ENCODE measurements at regions not wholly inside any gene's neighbourhood (a gene's known extent, or its start where the extent isn't known, plus 50 kb on each side); places are given as distances from the start of the nearest gene placed in this dataset.

DNA sequence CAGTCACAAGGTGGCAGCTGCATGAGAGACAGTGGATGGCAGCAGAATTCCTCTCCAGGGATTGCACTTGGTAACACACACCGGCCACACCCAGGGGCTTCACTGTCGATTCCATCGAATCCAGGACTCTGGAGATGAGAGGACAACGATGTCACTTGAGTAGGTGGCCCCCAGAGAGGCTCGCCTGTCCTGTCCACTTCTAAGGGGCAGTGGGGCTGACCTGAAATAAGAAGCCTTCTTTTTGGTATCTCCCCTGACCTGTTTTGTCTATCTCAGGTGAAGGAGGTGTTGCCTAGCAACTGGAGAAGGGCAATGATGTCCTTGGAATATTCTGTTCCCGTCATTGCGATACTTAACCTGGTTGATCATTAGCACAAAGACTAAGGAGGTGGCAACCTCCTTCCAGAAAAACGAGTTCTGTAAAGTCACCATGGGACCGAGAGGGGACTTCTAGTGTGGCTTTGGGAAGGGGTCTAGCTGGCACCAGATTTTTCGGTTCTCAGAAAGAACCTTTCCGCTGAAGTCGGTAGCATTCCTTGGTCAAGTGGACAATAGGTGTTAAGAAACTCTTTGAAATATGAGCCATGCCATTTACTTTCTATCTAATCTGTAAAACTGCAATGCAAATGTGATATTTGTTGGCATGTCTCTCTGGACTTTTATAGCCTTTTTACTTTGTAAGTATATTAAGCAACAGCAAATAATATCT is 85.2 kb upstream of the TMPRSS2 start:
- DNase-seq (ENCODE audit: low read depth): no peak

DNA sequence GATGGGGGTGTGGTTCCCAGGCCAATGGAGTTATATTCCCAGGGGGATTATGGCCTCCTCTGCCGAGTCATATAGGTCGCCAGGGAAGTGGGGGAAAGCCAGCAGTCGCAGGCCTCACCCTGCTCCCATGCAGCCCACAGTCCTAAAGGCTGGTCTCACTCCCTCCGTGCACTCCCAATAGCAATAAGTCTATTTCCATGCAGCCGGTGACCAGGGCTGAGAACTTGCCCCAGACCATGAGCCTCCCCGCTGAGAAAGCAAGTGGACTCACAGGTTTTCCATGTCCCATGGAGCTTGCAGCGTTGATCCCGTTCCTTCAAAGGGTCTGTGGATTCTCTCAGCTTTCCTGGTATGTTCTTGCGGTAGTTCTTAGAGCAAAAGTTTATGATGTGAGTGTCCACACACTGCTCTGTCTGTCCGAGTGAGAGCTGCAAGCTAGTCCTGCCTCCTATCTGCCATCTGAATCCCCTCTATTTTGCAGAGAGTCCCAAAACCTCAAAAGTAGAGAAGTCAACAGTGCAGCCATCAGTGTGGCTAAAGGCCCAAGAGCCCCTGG is 81.7 kb upstream of the TMPRSS2 start:
- no peak for DNase-seq (ENCODE audit: low read depth)

DNA sequence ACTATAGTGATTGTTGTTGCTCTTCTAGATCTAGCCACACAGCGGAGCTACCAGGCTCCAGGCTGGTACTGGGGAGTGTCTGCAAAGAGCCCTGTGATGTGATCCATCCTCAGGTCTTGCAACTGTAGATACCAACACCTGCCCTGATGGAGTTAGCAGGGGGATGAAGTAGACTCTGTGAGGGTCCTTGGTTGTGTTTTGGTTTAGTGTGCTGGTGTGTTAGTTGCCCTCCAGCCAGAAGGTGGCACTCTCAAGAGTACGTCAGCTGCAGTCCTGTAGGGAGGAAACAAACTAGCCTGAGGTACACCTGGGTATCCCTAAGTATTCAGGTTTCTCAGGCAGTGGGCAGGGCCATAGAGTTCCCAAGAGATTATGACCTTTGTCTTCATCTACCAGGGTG is 81.2 kb upstream of the TMPRSS2 start:
- no peak for DNase-seq (ENCODE audit: low read depth)

DNA sequence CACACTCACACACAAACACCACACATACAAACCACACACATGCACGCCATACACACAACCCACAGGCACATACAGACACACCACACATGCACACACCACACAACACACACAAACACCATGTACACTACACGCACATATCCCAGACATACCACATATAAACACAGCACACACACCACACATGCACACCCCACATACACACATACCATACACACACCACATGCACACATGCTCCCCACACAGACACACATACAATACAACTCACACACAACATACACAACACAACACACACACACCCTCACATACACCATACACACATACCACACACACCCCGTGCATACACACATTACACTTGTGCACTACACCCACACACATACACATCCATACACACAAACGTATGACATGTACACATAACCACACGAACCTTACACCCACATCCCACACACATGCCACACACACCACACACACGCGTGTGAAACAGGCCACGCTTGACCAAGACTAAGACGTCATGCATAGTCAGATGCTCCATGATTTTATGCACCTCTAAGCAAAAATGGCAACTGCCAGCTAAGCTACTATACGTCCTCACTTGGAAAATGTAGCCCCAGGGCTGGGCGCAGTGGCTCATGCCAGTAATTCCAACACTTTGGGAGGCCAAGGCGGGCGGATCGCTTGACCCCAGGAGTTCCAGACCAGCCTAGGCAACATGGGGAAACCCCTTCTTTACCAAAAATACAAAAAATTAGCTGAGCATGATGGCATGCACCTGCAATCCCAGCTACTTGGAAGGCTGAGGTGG is 77.4 kb upstream of the TMPRSS2 start:
- DNase-seq (ENCODE audit: low read depth): no peak

DNA sequence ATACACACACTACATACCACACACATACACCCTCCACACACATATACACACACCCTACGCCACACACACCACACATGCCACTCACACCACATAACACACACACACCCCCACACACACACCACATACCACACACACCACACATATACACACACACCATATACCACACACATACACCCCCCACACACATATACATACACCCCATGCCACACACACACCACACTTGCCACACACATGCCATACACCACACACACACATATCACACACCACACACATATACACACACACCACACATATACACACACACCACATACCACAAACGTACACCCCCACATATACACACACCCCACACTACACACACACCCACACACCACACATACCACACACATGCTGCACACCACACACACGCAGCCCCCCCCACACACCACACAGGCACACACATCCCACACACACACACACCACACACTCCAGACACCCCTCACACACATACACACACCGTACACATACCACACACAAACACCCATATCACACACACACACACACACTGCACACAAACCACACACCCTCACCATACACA is 76.7 kb upstream of the TMPRSS2 start:
- no peak for DNase-seq (ENCODE audit: low read depth)

DNA sequence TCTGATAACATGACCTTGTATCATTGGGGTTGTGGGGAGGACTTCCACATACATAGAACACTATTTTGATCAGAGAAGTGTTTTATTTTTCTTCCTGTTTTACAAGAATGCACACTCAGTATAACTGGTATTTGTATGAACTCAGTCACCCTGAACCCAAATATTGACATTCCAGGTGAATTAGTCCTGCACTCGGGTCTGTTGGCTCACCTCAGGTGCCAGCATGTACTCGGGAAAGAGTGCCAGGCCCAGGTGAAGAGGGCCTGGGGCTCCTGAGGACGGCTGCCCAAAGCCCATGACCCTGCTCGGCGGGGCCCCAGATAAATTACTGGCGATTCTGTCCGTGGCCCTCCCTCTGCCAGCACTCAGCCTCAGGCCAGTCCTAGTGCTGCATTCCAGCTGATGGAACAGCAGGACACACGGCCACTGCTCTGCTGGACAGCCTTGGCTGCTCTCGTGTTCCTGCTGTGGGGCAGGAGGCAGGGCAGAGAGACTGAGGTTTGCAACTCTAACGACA is 75.4 kb upstream of the TMPRSS2 start:
- no peak for DNase-seq (ENCODE audit: low read depth)

DNA sequence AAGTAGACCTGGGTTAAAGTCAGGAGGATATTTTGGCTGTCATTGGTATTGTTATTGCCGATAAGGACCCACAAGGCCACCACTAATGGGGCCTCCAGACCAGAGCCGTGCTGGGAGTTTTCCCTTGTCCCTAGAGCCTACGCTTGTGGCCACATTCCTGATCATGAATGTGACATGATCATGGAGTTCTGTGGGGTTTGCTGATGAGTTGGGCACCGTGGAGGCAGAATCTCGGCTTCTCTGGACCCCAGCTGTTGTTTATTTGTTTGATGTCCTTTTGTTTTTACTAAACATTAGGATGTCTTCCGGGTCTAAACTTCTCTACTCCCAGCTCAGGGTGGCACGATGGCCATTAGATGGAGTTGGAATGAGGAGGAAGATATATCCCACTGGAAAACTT is 74.9 kb upstream of the TMPRSS2 start:
- no peak for DNase-seq (ENCODE audit: low read depth)

DNA sequence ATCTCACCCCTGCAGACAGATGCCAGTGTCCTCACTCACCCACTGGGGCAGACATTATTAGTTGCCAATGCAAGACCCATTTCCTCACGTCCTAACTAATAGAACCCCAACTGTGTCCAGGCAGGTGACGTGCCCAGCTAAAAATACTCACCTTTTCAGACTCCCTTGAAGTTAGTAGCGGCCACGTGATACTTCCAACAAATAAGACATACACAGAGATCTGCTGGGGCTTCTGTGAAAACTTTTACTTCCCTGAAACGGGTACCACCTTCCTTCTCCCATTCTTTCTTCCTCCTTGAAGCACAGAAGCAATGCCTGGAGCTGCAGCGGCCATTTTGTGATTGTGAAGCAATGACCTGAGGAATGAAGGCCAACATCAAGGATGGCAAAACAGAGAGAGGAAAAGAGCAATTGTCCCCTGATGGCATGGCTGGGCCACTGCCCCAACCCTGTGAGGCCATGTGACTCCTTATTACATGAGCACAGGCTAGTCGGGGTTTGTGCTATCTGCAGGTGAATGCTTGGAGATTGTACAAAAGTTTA is 74.4 kb upstream of the TMPRSS2 start:
- no peak for DNase-seq (ENCODE audit: low read depth)

DNA sequence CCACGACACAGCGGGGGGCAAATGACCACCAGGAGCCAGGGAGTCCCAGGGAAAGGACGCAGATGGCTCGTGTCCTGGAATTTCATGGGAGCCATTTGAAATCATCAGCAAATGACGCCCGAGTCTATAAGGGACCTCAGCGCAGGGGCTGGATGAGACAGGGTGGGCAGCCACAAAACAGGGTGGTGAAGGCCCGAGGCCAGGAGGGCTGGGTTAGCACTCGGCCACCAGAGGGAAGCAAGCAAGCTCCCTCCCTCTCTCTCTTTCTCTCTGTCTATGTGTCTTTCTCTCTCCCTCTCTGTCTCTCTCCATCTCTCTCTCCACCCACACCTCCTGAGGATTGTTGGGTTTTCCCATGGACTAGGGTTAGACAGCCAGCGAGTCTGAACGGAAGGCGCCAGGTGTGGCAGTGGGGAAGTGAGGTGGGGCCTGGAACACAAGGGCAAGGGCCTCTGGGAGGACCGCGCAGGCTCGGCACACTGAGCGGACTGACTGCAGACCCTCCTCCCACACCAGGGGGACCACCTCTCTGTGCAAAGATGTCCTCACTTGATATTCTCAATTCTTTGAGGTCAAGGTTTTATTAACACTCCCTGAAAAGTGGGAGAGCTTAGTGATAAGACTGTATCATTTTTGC is 73.8 kb upstream of the TMPRSS2 start:
- no peak for DNase-seq (ENCODE audit: low read depth)

DNA sequence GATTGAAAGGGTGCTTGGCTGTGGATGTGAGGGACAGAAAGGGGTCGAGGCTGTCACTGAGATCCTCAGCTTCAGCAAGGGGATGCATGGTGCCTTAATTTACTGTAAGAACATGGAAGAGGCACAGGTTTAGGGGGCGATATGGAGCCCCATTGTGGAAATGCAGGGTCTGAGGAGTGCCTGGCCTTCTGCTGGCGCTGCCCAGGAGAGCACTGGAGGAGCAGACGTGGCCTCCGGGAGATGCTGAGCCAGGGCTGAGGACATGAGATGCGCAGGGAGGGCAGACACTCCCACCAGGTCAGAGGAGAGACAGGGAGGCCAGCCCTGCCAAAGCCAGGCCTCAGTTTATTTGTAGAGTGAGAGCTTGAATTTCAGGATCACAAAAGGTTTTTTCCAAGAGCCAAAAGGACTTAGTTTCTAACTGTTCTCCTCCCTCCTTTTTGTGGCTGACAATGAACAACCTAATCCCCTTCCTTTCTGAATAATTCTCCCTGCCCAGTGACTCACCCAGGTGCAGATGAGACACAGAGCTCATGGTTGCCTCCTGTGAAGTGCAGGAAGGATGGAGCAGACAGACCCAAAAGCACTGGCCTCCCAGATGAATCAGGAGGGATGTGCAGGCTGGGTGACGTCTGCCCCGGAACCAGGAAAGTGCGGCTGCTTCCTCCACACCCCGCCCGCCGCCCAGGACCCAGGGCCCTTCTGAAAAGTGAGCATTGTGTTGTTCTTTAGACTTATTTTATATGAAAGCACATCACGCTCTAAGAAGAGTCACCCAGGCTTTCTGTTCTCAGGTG is 73.0 kb upstream of the TMPRSS2 start:
- no peak for DNase-seq (ENCODE audit: low read depth)

DNA sequence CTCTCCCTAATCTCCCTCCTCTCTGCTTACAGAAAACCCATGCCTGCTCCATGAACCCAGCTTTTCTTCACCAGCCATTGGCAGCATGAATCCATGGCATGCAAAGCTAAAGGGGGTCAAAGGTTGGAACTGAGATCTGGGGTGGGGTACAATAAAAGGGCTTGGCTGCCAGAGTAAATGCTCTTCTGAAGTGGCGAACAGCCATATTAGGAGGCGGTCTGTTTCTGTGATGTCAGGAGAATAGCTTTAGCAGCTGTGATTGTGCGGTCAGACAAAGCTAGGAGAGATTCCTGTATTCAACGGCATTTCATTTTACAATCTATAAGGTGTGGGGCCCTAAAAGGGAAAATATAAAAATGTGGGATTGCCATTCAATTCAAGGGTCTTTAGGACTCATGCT is 71.7 kb upstream of the TMPRSS2 start:
- no peak for DNase-seq (ENCODE audit: low read depth)

DNA sequence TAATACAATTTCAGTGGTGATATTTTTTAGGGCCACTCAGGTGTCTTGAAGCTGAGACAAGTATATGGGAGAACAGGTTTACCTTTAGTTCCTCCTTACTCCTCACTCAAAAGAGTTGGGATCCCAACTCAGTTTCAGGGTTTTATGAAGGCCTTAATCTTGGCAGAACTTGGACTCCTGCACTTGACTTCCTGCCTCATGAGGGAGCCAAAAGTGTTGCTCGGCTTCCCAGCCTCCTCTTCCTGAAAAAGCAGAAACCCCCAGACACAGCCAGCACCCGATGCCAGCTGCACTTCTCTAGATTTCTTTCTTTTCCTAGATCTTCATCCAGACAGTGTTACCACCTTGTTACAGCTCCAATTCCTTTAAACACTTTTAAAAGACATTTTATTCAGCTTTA is 70.8 kb upstream of the TMPRSS2 start:
- DNase-seq (ENCODE audit: low read depth): no peak

DNA sequence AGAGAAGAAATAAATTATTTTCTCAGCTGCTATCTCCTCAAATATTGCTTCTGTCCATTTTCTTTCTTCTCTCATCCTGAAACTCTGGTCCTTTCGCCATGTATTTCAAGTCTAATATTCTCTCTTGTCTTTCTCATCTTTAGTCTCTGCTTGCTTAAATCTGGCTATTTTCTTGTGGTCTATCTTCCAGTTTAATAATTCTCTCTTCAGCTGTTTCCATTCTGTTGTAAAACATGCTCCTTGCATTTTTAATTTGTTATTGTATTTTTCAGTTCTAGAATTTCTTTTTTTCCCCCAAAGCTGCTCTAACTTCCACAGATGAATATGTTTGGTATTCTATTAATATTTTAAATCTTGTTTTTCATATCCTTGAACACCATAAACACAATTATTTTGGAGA is 70.1 kb upstream of the TMPRSS2 start:
- DNase-seq (ENCODE audit: low read depth): no peak

DNA sequence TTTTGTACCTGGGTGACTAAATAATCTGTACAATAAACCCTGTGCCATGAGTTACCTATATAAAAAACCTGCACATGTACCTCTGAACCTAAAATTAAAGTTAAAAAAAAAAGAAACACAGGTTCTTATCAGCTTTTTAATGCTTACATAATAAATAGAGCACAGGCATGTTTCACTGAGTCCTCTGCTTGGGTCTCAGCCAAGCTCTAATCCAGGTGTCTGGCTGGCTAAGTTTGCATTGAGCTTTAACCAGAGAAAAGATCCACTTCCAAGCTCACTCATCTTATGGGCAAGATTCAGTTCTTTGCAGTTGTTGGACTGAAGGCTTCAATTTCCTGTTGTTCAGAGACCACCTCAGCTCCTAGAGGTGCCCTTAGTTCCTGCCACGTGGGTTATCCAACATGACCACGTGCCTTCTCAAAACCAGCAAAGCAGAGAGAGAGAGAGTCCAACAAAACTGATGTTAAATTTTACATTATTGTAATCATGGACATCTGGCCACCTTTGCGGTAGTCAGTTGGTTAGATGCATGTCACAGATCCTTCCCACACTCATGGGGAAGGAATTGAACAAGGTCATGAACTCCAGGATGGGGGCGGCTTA is 68.2 kb upstream of the TMPRSS2 start:
- DNase-seq (ENCODE audit: low read depth): no peak

DNA sequence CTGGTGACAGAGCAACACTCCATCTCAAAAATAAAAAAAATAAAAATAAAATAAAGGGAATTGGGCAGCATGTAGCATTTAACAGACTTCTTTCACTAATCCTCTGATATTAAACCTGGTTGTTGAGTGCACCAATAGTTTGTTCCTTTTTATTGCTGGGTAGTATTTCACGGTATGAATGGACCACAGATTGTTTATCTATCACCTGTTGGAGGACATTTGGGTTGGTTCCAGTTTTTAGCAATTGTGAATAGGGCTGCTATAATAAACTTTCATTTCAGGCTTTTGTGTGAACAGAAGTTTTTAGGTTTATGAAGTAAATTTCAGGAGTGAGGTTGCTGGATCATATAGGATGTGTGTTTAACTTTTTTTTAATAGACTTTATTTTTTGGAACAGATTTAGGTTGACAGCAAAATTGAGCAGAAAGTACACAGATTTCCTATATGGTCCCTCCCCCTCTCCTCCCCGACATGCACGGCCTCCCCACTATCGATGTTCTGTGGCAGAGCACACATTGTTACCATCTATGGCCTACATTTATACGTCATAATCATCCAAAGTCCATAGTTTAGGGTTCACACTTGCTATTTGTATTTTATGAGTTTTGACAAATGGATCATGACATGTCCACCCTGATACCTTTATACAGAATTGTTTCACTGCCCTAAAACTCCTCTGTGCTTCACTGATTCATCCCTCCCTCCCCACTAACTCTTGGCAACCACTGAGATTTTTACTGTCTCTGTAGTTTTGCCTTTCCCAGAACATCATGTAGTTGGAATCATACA is 66.1 kb upstream of the TMPRSS2 start:
- DNase-seq (ENCODE audit: low read depth): no peak

DNA sequence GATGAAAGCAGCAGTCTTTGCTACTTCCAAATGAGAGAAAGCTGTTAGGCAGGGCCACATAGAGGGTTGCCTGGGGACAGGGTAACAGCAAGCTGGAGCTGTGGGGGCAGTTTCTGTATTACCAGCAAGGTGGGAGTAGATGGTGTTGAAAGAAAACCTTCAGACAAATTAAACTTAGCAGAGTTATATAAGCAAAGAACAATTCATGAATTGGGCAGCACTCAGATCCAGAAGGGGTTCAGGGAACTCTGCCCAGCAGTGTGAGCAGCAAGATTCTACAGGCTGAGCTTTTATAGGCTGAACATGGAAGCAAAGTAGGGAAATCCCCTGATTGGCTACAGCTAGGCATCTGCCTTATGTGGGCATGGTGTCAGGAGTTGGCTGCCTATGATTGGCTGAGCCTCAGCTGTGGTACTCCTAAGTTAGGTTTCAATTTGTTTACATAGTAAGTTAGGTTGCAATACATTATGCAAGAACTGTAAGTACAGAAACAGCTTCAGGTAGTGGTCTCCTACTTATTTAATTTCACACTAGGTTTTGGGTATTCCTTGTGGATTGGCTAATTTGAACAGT is 64.1 kb upstream of the TMPRSS2 start:
- no peak for DNase-seq (ENCODE audit: low read depth)

DNA sequence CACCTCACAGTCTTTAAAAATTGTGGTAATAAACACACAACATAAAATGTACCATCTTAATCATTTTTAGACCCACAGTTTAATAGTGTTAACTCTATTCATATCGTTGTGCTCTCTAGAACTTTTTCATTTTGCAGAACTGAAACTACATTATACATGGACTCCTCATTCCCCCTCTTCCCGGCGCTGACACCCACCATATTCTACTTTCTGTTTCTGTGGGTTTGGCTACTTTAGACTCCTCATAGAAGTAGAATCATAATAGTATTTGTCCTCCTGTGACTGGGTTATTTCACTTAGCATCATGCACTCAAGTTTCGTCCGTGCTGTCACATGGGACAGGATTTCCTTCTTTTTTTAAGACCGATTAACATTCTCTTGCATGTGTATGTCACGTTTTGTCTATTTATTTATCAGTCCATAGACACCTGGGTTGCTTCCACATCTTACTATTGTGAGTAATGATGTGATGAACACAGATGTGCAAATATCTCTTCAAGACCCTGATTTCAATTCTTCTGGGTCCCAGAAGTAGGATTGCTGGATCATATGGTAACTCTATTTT is 62.9 kb upstream of the TMPRSS2 start:
- DNase-seq (ENCODE audit: low read depth): no peak

DNA sequence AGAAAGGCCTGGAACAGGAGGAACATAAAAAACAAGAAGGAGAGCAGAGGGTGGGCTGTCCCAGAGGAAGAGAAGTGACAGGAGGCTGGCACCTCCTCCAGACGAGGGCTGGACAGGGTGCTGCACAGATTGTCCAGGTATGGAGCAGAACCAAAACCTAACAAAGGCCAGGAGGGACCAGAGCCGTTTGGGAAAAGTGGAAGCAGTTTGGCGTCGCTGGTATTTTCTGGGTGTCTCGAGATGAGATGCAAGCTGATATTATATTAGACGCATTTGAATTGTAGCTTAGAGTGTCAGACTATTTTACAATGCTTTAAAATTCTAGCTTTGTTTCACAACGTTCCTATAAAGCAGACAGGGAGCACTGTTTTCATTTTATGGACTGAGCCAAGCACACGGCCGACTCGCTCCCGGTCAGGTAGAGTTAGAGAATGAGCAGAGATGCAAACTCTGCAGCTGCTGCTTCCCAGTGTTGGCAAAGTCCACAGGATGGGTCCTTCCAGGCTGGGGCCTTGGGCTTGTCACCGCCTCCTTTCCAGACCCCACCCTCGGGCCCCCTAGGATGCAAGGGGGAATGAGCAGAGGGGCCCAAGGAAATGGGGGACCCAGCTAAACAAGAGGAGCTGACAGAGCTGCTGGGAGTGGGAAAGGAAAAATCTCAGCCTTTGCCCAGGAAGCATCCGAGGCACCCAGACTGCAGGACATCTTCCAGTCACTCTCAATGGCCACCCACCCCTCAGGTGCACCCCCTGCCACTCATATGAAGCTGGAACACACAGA is 60.8 kb upstream of the TMPRSS2 start:
- no peak for DNase-seq (ENCODE audit: low read depth)

All from GM04504 (cell line).